ENCODE measurements at regions not wholly inside any gene's neighbourhood (a gene's known extent, or its start where the extent isn't known, plus 50 kb on each side); places are given as distances from the start of the nearest gene placed in this dataset.

- TF ChIP-seq CTCF (conservative IDR thresholded peaks at IDR 0.05; ENCODE audit: low read depth, low read length) (no peak), EZH2phosphoT487 (IDR thresholded peaks at IDR 0.05; ENCODE audit: borderline replicate concordance, low read length) (no peak), EZH2 (IDR thresholded peaks at IDR 0.05; ENCODE audit: low read length, unreplicated experiment) (no peak)
These were observed 607.1 kb downstream of the PCDH18 start for GRCh38 chr4:136925203-136925602.
